ENCODE measurements at regions not wholly inside any gene's neighbourhood (a gene's known extent, or its start where the extent isn't known, plus 50 kb on each side); places are given as distances from the start of the nearest gene placed in this dataset.

GRCh38 chr11:93072229-93072914 is 102.9 kb downstream of the MTNR1B start:
- TF ChIP-seq CTCF (IDR thresholded peaks at IDR 0.05; ENCODE audit: poor library complexity): no peak
- no peak for TF ChIP-seq EZH2 (IDR thresholded peaks at IDR 0.05; ENCODE audit: borderline replicate concordance)

All from hepatocyte (in vitro differentiated cells).